Calu3 (cell line): ENCODE measurements at regions not wholly inside any gene's neighbourhood (a gene's known extent, or its start where the extent isn't known, plus 50 kb on each side); places are given as distances from the start of the nearest gene placed in this dataset.

ENCODE experiments used
- BruUV-seq: library from RNA; stranded (reverse); fragments of 400-500 nt; replicated peaks from 2 replicates; lab custom pipeline; 2021; lab: Mats Ljungman, UMichigan
- CTCF ChIA-PET: fragments of 300-600 bp; sonication (Branson Sonifier 250); formaldehyde crosslinking; loops from one replicate; lab custom pipeline; 2022; ENCODE audit warnings: antibody characterized with exemption; lab: Charles Lee
- DNase-seq: peaks from one replicate; pipeline ENCODE4 v3.0.0; 2022
- H3K27ac Mint-ChIP-seq: one replicate; pipeline ENCODE4 v1.8.0; 2022; ENCODE audit warnings: mixed read lengths; ENCODE audit not compliant: unreplicated experiment
- H3K27me3 Mint-ChIP-seq: one replicate; pipeline ENCODE4 v1.8.0; 2022; ENCODE audit warnings: mixed read lengths; ENCODE audit not compliant: unreplicated experiment
- H3K36me3 Mint-ChIP-seq: one replicate; pipeline ENCODE4 v1.8.0; 2022; ENCODE audit warnings: mild to moderate bottlenecking, moderate library complexity, mixed read lengths; ENCODE audit not compliant: insufficient read depth, unreplicated experiment
- H3K4me1 Mint-ChIP-seq: one replicate; pipeline ENCODE4 v1.8.0; 2022; ENCODE audit warnings: mild to moderate bottlenecking, low read depth, mixed read lengths; ENCODE audit not compliant: unreplicated experiment
- H3K4me3 Mint-ChIP-seq: one replicate; pipeline ENCODE4 v1.8.0; 2022; ENCODE audit warnings: mild to moderate bottlenecking, low read depth, moderate library complexity, mixed read lengths; ENCODE audit not compliant: unreplicated experiment
- H3K9me3 Mint-ChIP-seq: one replicate; pipeline ENCODE4 v1.8.0; 2022; ENCODE audit warnings: low read depth, mixed read lengths; ENCODE audit not compliant: unreplicated experiment
- CTCF ChIP-seq: fragments of 200-600 bp; IDR thresholded peaks from one replicate; pipeline ENCODE4 v1.8.0; 2022; ENCODE audit warnings: antibody characterized with exemption; ENCODE audit not compliant: unreplicated experiment
- intact Hi-C: fragments of 100-400 bp; cut with micrococcal nuclease; formaldehyde crosslinking; loops from one replicate; pipeline ENCODE4 v1.10.0; 2022; ENCODE audit not compliant: unreplicated experiment

- Mint-ChIP-seq H3K4me1 (no peaks in the 10 kb centered on the region), H3K27me3 (peaks cover 35% of the 10 kb centered on the region), H3K36me3 (no peaks in the 10 kb centered on the region), H3K9me3 (no peaks in the 10 kb centered on the region), H3K4me3 (no peak overlapping the region), H3K27ac (no peak overlapping the region)
- TF ChIP-seq CTCF: no peak
- intact Hi-C loops: no loop called here
- DNase-seq: no peak
- BruUV-seq: no TSS peak
- CTCF ChIA-PET: no interaction called here
Observed at GRCh38 chr17:33373273-33373672, 80.2 kb upstream of the ASIC2 start.

DNA sequence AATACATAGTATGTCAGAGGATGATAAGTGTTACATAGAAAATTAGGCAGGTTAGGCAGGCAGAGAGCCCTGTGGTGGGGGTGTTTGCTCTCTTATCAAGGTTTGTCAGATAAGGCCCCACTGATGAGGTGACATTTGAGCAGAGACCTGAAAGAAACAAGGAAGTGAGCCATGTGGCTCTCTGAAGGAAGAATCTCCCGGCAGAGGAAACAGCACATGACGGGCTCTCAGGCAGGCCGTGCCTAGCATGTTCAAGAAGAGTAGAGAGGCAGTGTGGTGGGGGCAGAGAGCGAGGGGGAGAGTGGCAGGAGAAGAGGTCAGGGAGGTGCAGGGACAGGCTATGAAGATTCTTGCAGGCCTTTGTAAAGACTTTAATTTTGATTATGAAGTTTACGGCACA is 82.0 kb upstream of the ASIC2 start:
- H3K36me3 Mint-ChIP-seq: no peaks in the 10 kb centered on the region
- CTCF ChIA-PET: no interaction called here
- H3K4me1 Mint-ChIP-seq: no peaks in the 10 kb centered on the region
- peaks cover 36% of the 10 kb centered on the region for H3K27me3 Mint-ChIP-seq
- TF ChIP-seq CTCF: no peak
- no peak overlapping the region for H3K4me3 Mint-ChIP-seq
- H3K9me3 Mint-ChIP-seq: no peaks in the 10 kb centered on the region
- intact Hi-C loops: no loop called here
- no peak overlapping the region for H3K27ac Mint-ChIP-seq
- no TSS peak for BruUV-seq
- no peak for DNase-seq

- CTCF ChIA-PET: no interaction called here
- no TSS peak for BruUV-seq
- Mint-ChIP-seq H3K4me3 (no peak overlapping the region), H3K36me3 (no peaks in the 10 kb centered on the region), H3K27ac (no peak overlapping the region), H3K9me3 (no peaks in the 10 kb centered on the region), H3K4me1 (no peaks in the 10 kb centered on the region), H3K27me3 (peaks cover 30% of the 10 kb centered on the region)
- intact Hi-C loops: no loop called here
- no peak for TF ChIP-seq CTCF
- DNase-seq: no peak
Observed at GRCh38 chr17:33375783-33376182, 82.7 kb upstream of the ASIC2 start.

GRCh38 chr17:33377837-33378595 is 84.9 kb upstream of the ASIC2 start:
- H3K9me3 Mint-ChIP-seq: no peaks in the 10 kb centered on the region
- H3K36me3 Mint-ChIP-seq: no peaks in the 10 kb centered on the region
- H3K27me3 Mint-ChIP-seq: peaks cover 23% of the 10 kb centered on the region
- no peak for TF ChIP-seq CTCF
- H3K27ac Mint-ChIP-seq: no peak overlapping the region
- intact Hi-C loops: no loop called here
- H3K4me1 Mint-ChIP-seq: no peaks in the 10 kb centered on the region
- H3K4me3 Mint-ChIP-seq: no peak overlapping the region
- DNase-seq: no peak
- CTCF ChIA-PET: no interaction called here
- no TSS peak for BruUV-seq
